ENCODE measurements at regions not wholly inside any gene's neighbourhood (a gene's known extent, or its start where the extent isn't known, plus 50 kb on each side); places are given as distances from the start of the nearest gene placed in this dataset.

DNA sequence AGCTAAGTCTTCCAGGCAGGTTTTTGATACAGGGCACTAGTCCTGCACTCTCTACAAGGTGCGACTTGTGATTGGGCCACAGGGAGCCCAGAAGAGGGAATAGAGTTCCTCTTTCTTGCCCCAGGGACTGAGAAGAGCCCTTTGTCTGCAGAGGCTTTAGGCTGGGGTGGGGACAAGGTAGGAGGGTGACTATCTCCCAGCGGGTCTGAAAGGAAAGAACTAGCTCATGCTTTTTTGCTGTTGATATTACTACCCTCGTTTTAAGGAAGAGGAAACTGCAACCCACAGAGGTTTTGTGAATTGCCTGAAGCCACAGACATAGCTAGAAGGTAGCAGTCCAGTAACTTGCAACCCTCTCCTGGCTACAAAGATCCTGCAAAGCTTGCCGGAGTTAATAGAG, 615.2 kb downstream of the MATN1 start:
- TF ChIP-seq POLR2A (IDR thresholded peaks at IDR 0.05; ENCODE audit: extremely low read depth, insufficient read length) (no peak), MYC (IDR thresholded peaks at IDR 0.05; ENCODE audit: low read depth, low read length) (no peak)
- TF ChIP-seq, protein P1, sequence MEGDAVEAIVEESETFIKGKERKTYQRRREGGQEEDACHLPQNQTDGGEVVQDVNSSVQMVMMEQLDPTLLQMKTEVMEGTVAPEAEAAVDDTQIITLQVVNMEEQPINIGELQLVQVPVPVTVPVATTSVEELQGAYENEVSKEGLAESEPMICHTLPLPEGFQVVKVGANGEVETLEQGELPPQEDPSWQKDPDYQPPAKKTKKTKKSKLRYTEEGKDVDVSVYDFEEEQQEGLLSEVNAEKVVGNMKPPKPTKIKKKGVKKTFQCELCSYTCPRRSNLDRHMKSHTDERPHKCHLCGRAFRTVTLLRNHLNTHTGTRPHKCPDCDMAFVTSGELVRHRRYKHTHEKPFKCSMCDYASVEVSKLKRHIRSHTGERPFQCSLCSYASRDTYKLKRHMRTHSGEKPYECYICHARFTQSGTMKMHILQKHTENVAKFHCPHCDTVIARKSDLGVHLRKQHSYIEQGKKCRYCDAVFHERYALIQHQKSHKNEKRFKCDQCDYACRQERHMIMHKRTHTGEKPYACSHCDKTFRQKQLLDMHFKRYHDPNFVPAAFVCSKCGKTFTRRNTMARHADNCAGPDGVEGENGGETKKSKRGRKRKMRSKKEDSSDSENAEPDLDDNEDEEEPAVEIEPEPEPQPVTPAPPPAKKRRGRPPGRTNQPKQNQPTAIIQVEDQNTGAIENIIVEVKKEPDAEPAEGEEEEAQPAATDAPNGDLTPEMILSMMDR (IDR thresholded peaks at IDR 0.05; ENCODE audit: low read depth, low read length), result no peak

Data from NB4 (cell line).